ENCODE measurements at regions not wholly inside any gene's neighbourhood (a gene's known extent, or its start where the extent isn't known, plus 50 kb on each side); places are given as distances from the start of the nearest gene placed in this dataset.

- 94% methylated on average over 12 of the region's 12 CpGs for WGBS
- Histone ChIP-seq H3K4me3 (no peak overlapping the region), H3K27ac (no peak overlapping the region), H3K27me3 (no peaks in the 10 kb centered on the region), H3K4me1 (no peaks in the 10 kb centered on the region), H3K36me3 (no peaks in the 10 kb centered on the region), H3K9me3 (no peaks in the 10 kb centered on the region)
- no peak for DNase-seq (ENCODE audit: low spot score in 2 of 2)
- TF ChIP-seq EP300 (IDR thresholded peaks at IDR 0.05) (no peak), POLR2A (IDR thresholded peaks at IDR 0.05) (no peak), POLR2AphosphoS5 (IDR thresholded peaks at IDR 0.05) (no peak), CTCF (IDR thresholded peaks at IDR 0.05) (no peak)
Observed at GRCh38 chr10:1853801-1854200, 116.5 kb upstream of the ADARB2 start.

- H3K27me3 ChIP-seq: no peaks in the 10 kb centered on the region
- no peak overlapping the region for H3K4me3 ChIP-seq
- DNase-seq (ENCODE audit: low spot score in 2 of 2): no peak
- 86% methylated on average over 6 of the region's 6 CpGs for WGBS
- no peak overlapping the region for H3K27ac ChIP-seq
- no peaks in the 10 kb centered on the region for H3K9me3 ChIP-seq
- TF ChIP-seq POLR2AphosphoS5 (IDR thresholded peaks at IDR 0.05) (no peak), CTCF (IDR thresholded peaks at IDR 0.05) (no peak), EP300 (IDR thresholded peaks at IDR 0.05) (no peak), POLR2A (IDR thresholded peaks at IDR 0.05) (no peak)
- H3K36me3 ChIP-seq: no peaks in the 10 kb centered on the region
- H3K4me1 ChIP-seq: no peaks in the 10 kb centered on the region
Observed at GRCh38 chr10:1852841-1853240, 115.5 kb upstream of the ADARB2 start.

GRCh38 chr10:1851762-1852161 is 114.4 kb upstream of the ADARB2 start:
- WGBS: 70% methylated on average over 8 of the region's 8 CpGs
- no peaks in the 10 kb centered on the region for H3K27me3 ChIP-seq
- DNase-seq (ENCODE audit: low spot score in 2 of 2): no peak
- H3K4me1 ChIP-seq: no peaks in the 10 kb centered on the region
- no peak overlapping the region for H3K27ac ChIP-seq
- H3K4me3 ChIP-seq: no peak overlapping the region
- no peaks in the 10 kb centered on the region for H3K9me3 ChIP-seq
- TF ChIP-seq CTCF (IDR thresholded peaks at IDR 0.05): no peak
- TF ChIP-seq POLR2A (IDR thresholded peaks at IDR 0.05): no peak
- no peak for TF ChIP-seq EP300 (IDR thresholded peaks at IDR 0.05)
- TF ChIP-seq POLR2AphosphoS5 (IDR thresholded peaks at IDR 0.05): no peak
- no peaks in the 10 kb centered on the region for H3K36me3 ChIP-seq

- Histone ChIP-seq H3K4me3 (no peak overlapping the region), H3K27ac (no peak overlapping the region), H3K4me1 (no peaks in the 10 kb centered on the region), H3K9me3 (no peaks in the 10 kb centered on the region), H3K27me3 (no peaks in the 10 kb centered on the region), H3K36me3 (no peaks in the 10 kb centered on the region)
- WGBS: 86% methylated on average over 6 of the region's 6 CpGs
- DNase-seq (ENCODE audit: low spot score in 2 of 2): no peak
- TF ChIP-seq POLR2A (IDR thresholded peaks at IDR 0.05): no peak
- no peak for TF ChIP-seq POLR2AphosphoS5 (IDR thresholded peaks at IDR 0.05)
- no peak for TF ChIP-seq CTCF (IDR thresholded peaks at IDR 0.05)
- TF ChIP-seq EP300 (IDR thresholded peaks at IDR 0.05): no peak
Observed at GRCh38 chr10:1850971-1851527, 113.7 kb upstream of the ADARB2 start.

GRCh38 chr10:1847361-1847760 is 110.0 kb upstream of the ADARB2 start:
- TF ChIP-seq POLR2AphosphoS5 (IDR thresholded peaks at IDR 0.05) (no peak), EP300 (IDR thresholded peaks at IDR 0.05) (no peak), CTCF (IDR thresholded peaks at IDR 0.05) (no peak), POLR2A (IDR thresholded peaks at IDR 0.05) (no peak)
- H3K9me3 ChIP-seq: peaks cover under 1% of the 10 kb centered on the region
- no peak overlapping the region for H3K27ac ChIP-seq
- no peaks in the 10 kb centered on the region for H3K36me3 ChIP-seq
- no peaks in the 10 kb centered on the region for H3K27me3 ChIP-seq
- H3K4me3 ChIP-seq: no peak overlapping the region
- no peak for DNase-seq (ENCODE audit: low spot score in 2 of 2)
- 90% methylated on average over 18 of the region's 18 CpGs for WGBS
- no peaks in the 10 kb centered on the region for H3K4me1 ChIP-seq

Data from suprapubic skin (tissue), 4 donors.